K562 (cell line): ENCODE measurements at regions not wholly inside any gene's neighbourhood (a gene's known extent, or its start where the extent isn't known, plus 50 kb on each side); places are given as distances from the start of the nearest gene placed in this dataset.

ENCODE experiments used
- CTCF ChIP-seq, 3 experiments: IDR thresholded peaks in 2 of 3; conservative IDR thresholded peaks in 1 of 3; 2 replicates each; pipeline ENCODE4 v1.5.1; 2011 to 2012; ENCODE audit warnings: low read length in 3 of 3, mild to moderate bottlenecking in 3 of 3, control low read depth in 2 of 3, improper control_type of control experiment in 1 of 3, inconsistent platforms in 1 of 3, low read depth in 1 of 3, mixed read lengths in 1 of 3, moderate library complexity in 1 of 3; ENCODE audit not compliant: insufficient read depth in 2 of 3
- ELF4 ChIP-seq: fragments of 450-650 bp; formaldehyde crosslinking; IDR thresholded peaks from 2 replicates; pipeline ENCODE4 v1.4.0; 2022; ENCODE audit warnings: missing genetic modification characterization
- EZH2 ChIP-seq: IDR thresholded peaks from 2 replicates; pipeline ENCODE4 v1.6.1; 2012; ENCODE audit warnings: low read depth, mild to moderate bottlenecking, inconsistent platforms, low read length, borderline replicate concordance
- HNRNPLL ChIP-seq: fragments of 200-400 bp; formaldehyde crosslinking; IDR thresholded peaks from 2 replicates; pipeline ENCODE4 v1.6.1; 2017; ENCODE audit warnings: low read length, low read depth, mild to moderate bottlenecking; ENCODE audit not compliant: poor library complexity, severe bottlenecking
- MYNN ChIP-seq, 2 experiments: sonication (generic); formaldehyde crosslinking in 1 of 2; IDR thresholded peaks; 2 replicates each; pipeline versions ENCODE4 v1.5.0 to v1.6.1; 2016 to 2020; ENCODE audit warnings: antibody characterized with exemption in 1 of 2, missing genetic modification reagents in 1 of 2
- RBM25 ChIP-seq: fragments of 200-400 bp; formaldehyde crosslinking; IDR thresholded peaks from 2 replicates; pipeline ENCODE4 v1.6.1; 2018; ENCODE audit warnings: low read length, low read depth, moderate library complexity; ENCODE audit not compliant: severe bottlenecking
- SNRNP70 ChIP-seq: fragments of 200-400 bp; formaldehyde crosslinking; optimal IDR thresholded peaks from 2 replicates; pipeline ENCODE3; 2017; ENCODE audit warnings: low read depth, low read length
- TAF1 ChIP-seq: IDR thresholded peaks from 2 replicates; pipeline ENCODE4 v1.6.1; 2011; ENCODE audit warnings: mild to moderate bottlenecking, low read length, moderate library complexity; ENCODE audit not compliant: insufficient read depth, control insufficient read depth, severe bottlenecking; ENCODE audit errors: extremely low read depth
- TCF7L2 ChIP-seq: fragments of 150-350 bp; IDR thresholded peaks from 2 replicates; pipeline ENCODE4 v1.6.1; 2016; ENCODE audit warnings: low read depth, mild to moderate bottlenecking, low read length, moderate library complexity
- ZBTB1 ChIP-seq: sonication (generic); formaldehyde crosslinking; IDR thresholded peaks from 2 replicates; pipeline ENCODE4 v1.8.1; 2023; ENCODE audit warnings: missing genetic modification reagents, low read depth, mild to moderate bottlenecking, borderline replicate concordance
- ZBTB34 ChIP-seq: fragments of 250-450 bp; sonication (Bioruptor Pico); IDR thresholded peaks from 2 replicates; pipeline ENCODE4 v1.8.0; 2021; ENCODE audit warnings: mild to moderate bottlenecking, moderate library complexity
- ZFX ChIP-seq: sonication (generic); formaldehyde crosslinking; IDR thresholded peaks from 2 replicates; pipeline ENCODE4 v1.8.0; 2022; ENCODE audit warnings: mild to moderate bottlenecking, missing genetic modification reagents, moderate library complexity

GRCh38 chr4:45596379-45597101 lies 527.3 kb downstream of the GABRG1 start:
- TF ChIP-seq TCF7L2 (no peak), TAF1 (no peak), SNRNP70 (no peak), EZH2 (no peak), HNRNPLL (no peak), ZBTB1 (CRISPR knock-in tag) (no peak), RBM25 (no peak), CTCF (IDR thresholded peaks at IDR 0.05 in 2 of 3, conservative IDR thresholded peaks at IDR 0.05 in 1 of 3; ENCODE audit: insufficient read depth in 2 of 3, low read depth in 1 of 3, low read length in 3 of 3) (no peak), ZBTB34 (CRISPR knock-in tag) (no peak), ZFX (no peak), MYNN (IDR thresholded peaks at IDR 0.05) (no peak), MYNN (CRISPR knock-in tag; IDR thresholded peaks at IDR 0.05) (no peak), ELF4 (no peak)
